HepG2 (cell line): ENCODE measurements at regions not wholly inside any gene's neighbourhood (a gene's known extent, or its start where the extent isn't known, plus 50 kb on each side); places are given as distances from the start of the nearest gene placed in this dataset.

Experiments used
- ATAC-seq: fragments of 200-7000 bp; cut with Tn5 transposase; 3 replicates; pipeline ENCODE4 v1.9.1; 2020; ENCODE audit warnings: mild to moderate bottlenecking, moderate library complexity
- BruUV-seq: library from RNA; stranded (reverse); fragments of 400-500 nt; replicated peaks from 2 replicates; lab custom pipeline; 2021; lab: Mats Ljungman, UMichigan
- CTCF ChIA-PET: fragments of 300-600 bp; formaldehyde crosslinking; extraction: SDS; loops from one replicate; lab custom pipeline; 2021; ENCODE audit warnings: low total read pairs, inconsistent platforms, low intra/inter-chr PET ratio; lab: Yijun Ruan, JAX
- POLR2A ChIA-PET: fragments of 350-600 bp; sonication (Branson Sonifier 250); formaldehyde crosslinking; loops from one replicate; lab custom pipeline; 2020; ENCODE audit warnings: antibody characterized with exemption, inconsistent platforms; lab: Yijun Ruan, JAX
- DNase-seq: peaks from one replicate; pipeline ENCODE4 v3.0.0-alpha.2; 2015; ENCODE audit warnings: low spot score
- FAIRE-seq: peaks from 3 replicates; lab custom pipeline; 2011; peaks lifted over from hg19 to GRCh38; lab: Jason Lieb, UNC
- H2AFZ ChIP-seq: one replicate; pipeline ENCODE4 v1.6.1; 2011; ENCODE audit warnings: low read length, inconsistent platforms
- H3K27ac ChIP-seq: fragments of 300-600 bp; 3 replicates; pipeline ENCODE4 v1.8.0; 2011; ENCODE audit warnings: mixed run types, mild to moderate bottlenecking, mixed read lengths, low read length, inconsistent platforms; ENCODE audit not compliant: insufficient read depth; ENCODE audit errors: extremely low read length
- H3K27me3 ChIP-seq, 2 experiments: fragments of 200-600 bp in 1 of 2; 2 replicates in 1 of 2; 3 replicates in 1 of 2; pipeline versions ENCODE4 v1.6.0 to v1.8.0; 2011; ENCODE audit warnings: low read length in 2 of 2, mild to moderate bottlenecking in 2 of 2, moderate library complexity in 2 of 2, inconsistent platforms in 1 of 2; ENCODE audit not compliant: insufficient read depth in 2 of 2, control insufficient read depth in 1 of 2
- H3K36me3 ChIP-seq, 2 experiments: fragments of 200-600 bp in 1 of 2; replicated peaks in 1 of 2; 2 replicates in 1 of 2; 3 replicates in 1 of 2; pipeline versions ENCODE4 v1.5.1 to v1.8.0; 2011; ENCODE audit warnings: low read length in 2 of 2, inconsistent platforms in 1 of 2; ENCODE audit not compliant: insufficient read depth in 2 of 2, control insufficient read depth in 1 of 2
- H3K4me1 ChIP-seq: 2 replicates; pipeline ENCODE4 v1.5.1; 2012; ENCODE audit warnings: low read length, inconsistent platforms; ENCODE audit not compliant: insufficient read depth
- H3K4me2 ChIP-seq: 2 replicates; pipeline ENCODE4 v1.6.0; 2011; ENCODE audit warnings: low read depth, low read length, inconsistent platforms
- H3K4me3 ChIP-seq, 3 experiments: fragments of 200-600 bp in 1 of 3; sonication (generic), shearing (Covaris generic) in 1 of 3; replicated peaks in 1 of 3; 2 replicates each; pipeline ENCODE4 v1.5.1; 2011 to 2016; ENCODE audit warnings: low read length in 3 of 3, inconsistent platforms in 2 of 3, low read depth in 2 of 3, mild to moderate bottlenecking in 2 of 3, control low read depth in 1 of 3, mixed read lengths in 1 of 3; ENCODE audit not compliant: insufficient read depth in 1 of 3
- H3K79me2 ChIP-seq: one replicate; pipeline ENCODE4 v1.6.1; 2011; ENCODE audit warnings: low read length, inconsistent platforms; ENCODE audit not compliant: insufficient read depth
- H3K9ac ChIP-seq: 2 replicates; pipeline ENCODE4 v1.6.0; 2011; ENCODE audit warnings: mild to moderate bottlenecking, low read depth, low read length, inconsistent platforms; ENCODE audit not compliant: insufficient read depth
- H3K9me3 ChIP-seq: 2 replicates; pipeline ENCODE4 v1.5.1; 2012; ENCODE audit warnings: mild to moderate bottlenecking, low read length
- H4K20me1 ChIP-seq: 2 replicates; pipeline ENCODE4 v1.6.0; 2011; ENCODE audit warnings: inconsistent platforms, mild to moderate bottlenecking, low read length, moderate library complexity; ENCODE audit not compliant: insufficient read depth
- EHMT2 ChIP-seq: fragments of 200-600 bp; sonication (generic); IDR thresholded peaks from 2 replicates; pipeline ENCODE4 v1.7.0; 2017; ENCODE audit warnings: antibody characterized with exemption, low read depth, low read length, borderline replicate concordance
- HES4 ChIP-seq: sonication (generic); formaldehyde crosslinking; IDR thresholded peaks from 2 replicates; pipeline ENCODE4 v1.9.0; 2021; ENCODE audit warnings: mild to moderate bottlenecking, missing genetic modification reagents, borderline replicate concordance
- HNF4G ChIP-seq, 2 experiments: sonication (generic) in 1 of 2; formaldehyde crosslinking in 1 of 2; IDR thresholded peaks; 2 replicates each; pipeline versions ENCODE4 v1.4.0 to v1.6.1; 2011 to 2020; ENCODE audit warnings: borderline replicate concordance in 2 of 2, low read depth in 2 of 2, mild to moderate bottlenecking in 2 of 2, low read length in 1 of 2, missing genetic modification reagents in 1 of 2, moderate library complexity in 1 of 2
- KDM5A ChIP-seq: fragments of 200-600 bp; sonication (generic); IDR thresholded peaks from 2 replicates; pipeline ENCODE4 v1.7.0; 2018; ENCODE audit warnings: antibody characterized with exemption, mild to moderate bottlenecking, low read length, borderline replicate concordance
- NR2F6 ChIP-seq, 2 experiments: IDR thresholded peaks; 2 replicates each; pipeline ENCODE4 v1.6.1; 2016; ENCODE audit warnings: antibody characterized with exemption in 1 of 2, mild to moderate bottlenecking in 1 of 2
- SALL2 ChIP-seq: sonication (generic); formaldehyde crosslinking; IDR thresholded peaks from 2 replicates; pipeline ENCODE4 v1.8.1; 2023; ENCODE audit warnings: mild to moderate bottlenecking, missing genetic modification reagents, inconsistent platforms
- ZNF446 ChIP-seq: sonication (generic); formaldehyde crosslinking; IDR thresholded peaks from 2 replicates; pipeline ENCODE4 v1.5.0; 2020; ENCODE audit warnings: mild to moderate bottlenecking, missing genetic modification reagents
- WGBS: methylation state at CpG from one replicate; pipeline ENCODE4 v1.1.6; 2017; ENCODE audit warnings: low lambda C conversion rate; 5-methylcytosine and 5-hydroxymethylcytosine counted together
- in situ Hi-C: cut with HindIII; loops from 2 replicates; pipeline ENCODE4 v1.10.0; 2017; ENCODE audit warnings: low pct_unique_long_range_greater_than_20kb; ENCODE audit not compliant: extremely low pct_ligation_motif_present
- intact Hi-C: fragments of 100-400 bp; cut with micrococcal nuclease; formaldehyde crosslinking; loops from one replicate; pipeline ENCODE4 v1.10.0; 2022; ENCODE audit not compliant: unreplicated experiment

- no peak for TF ChIP-seq EHMT2
- TF ChIP-seq ZNF446 = no peak
Measured at GRCh38 chr14:76280221-76280620, 95.7 kb upstream of the ESRRB start (continued).

GRCh38 chr14:76282581-76282980 lies 93.4 kb upstream of the ESRRB start:
- Histone ChIP-seq H3K4me3 (no peak overlapping the region), H3K79me2 (no peaks in the 10 kb centered on the region), H3K27ac (no peak overlapping the region), H3K9me3 (no peaks in the 10 kb centered on the region), H2AFZ (no peak overlapping the region), H3K27me3 (no peaks in the 10 kb centered on the region), H3K9ac (no peak overlapping the region), H3K4me1 (no peaks in the 10 kb centered on the region), H3K4me2 (no peak overlapping the region), H4K20me1 (no peaks in the 10 kb centered on the region), H3K36me3 (no peaks in the 10 kb centered on the region)
- WGBS = 80% methylated on average over 1 of the region's 2 CpGs
- BruUV-seq = no TSS peak
- no peak for DNase-seq
- CTCF ChIA-PET = no interaction called here
- in situ Hi-C loops = no loop called here
- intact Hi-C loops = no loop called here
- ATAC-seq = no peak
- POLR2A ChIA-PET = no interaction called here
- FAIRE-seq = no peak
- TF ChIP-seq SALL2 (CRISPR knock-in tag) (no peak), HNF4G (IDR thresholded peaks at IDR 0.05; ENCODE audit: borderline replicate concordance, low read depth, low read length) (no peak), HNF4G (CRISPR knock-in tag; IDR thresholded peaks at IDR 0.05; ENCODE audit: borderline replicate concordance, low read depth) (no peak), NR2F6 (IDR thresholded peaks at IDR 0.05) (no peak), NR2F6 (CRISPR knock-in tag; IDR thresholded peaks at IDR 0.05) (no peak), KDM5A (no peak)

- no peak overlapping the region for H2AFZ ChIP-seq
- no peaks in the 10 kb centered on the region for H3K79me2 ChIP-seq
- ChIA-PET POLR2A (no interaction called here), CTCF (no interaction called here)
- no peaks in the 10 kb centered on the region for H3K27me3 ChIP-seq
- in situ Hi-C loops = no loop called here
- no peaks in the 10 kb centered on the region for H3K9me3 ChIP-seq
- DNase-seq (no peak), ATAC-seq (no peak), FAIRE-seq (no peak)
- no peak overlapping the region for H3K4me3 ChIP-seq
- no TSS peak for BruUV-seq
- H3K4me1 ChIP-seq = no peaks in the 10 kb centered on the region
- H3K36me3 ChIP-seq = no peaks in the 10 kb centered on the region
- no peak overlapping the region for H3K27ac ChIP-seq
- intact Hi-C loops = no loop called here
- H3K9ac ChIP-seq = no peak overlapping the region
- H4K20me1 ChIP-seq = no peaks in the 10 kb centered on the region
- WGBS = 93% methylated on average over 1 of the region's 1 CpG
- TF ChIP-seq HES4 (CRISPR knock-in tag) = no peak
- no peak overlapping the region for H3K4me2 ChIP-seq
Measured at GRCh38 chr14:76287063-76287462, 88.9 kb upstream of the ESRRB start.
